ENCODE measurements at regions not wholly inside any gene's neighbourhood (a gene's known extent, or its start where the extent isn't known, plus 50 kb on each side); places are given as distances from the start of the nearest gene placed in this dataset.

DNA sequence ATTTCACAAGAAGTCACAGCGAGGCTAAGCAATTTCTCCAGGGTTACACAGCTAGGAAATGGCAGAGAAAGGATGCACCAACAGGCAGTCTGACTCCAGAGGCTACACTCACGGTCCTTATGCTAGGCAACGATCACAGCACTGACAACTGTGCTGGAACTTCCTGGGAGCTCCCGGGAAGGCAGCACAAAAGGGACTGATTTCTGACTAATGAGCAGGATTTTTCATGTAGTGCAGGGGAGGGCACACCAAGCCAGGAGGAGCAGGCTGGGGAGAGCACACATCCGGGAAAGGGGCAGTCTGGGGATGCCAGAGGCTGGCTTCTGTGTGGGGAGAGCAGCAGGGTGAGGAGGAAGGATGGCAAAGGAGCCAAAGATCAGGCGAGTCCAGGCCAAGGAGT is 486.7 kb downstream of the OMA1 start:
- no peak for TF ChIP-seq POLR2AphosphoS5 (IDR thresholded peaks at IDR 0.05)
- TF ChIP-seq, protein P1, sequence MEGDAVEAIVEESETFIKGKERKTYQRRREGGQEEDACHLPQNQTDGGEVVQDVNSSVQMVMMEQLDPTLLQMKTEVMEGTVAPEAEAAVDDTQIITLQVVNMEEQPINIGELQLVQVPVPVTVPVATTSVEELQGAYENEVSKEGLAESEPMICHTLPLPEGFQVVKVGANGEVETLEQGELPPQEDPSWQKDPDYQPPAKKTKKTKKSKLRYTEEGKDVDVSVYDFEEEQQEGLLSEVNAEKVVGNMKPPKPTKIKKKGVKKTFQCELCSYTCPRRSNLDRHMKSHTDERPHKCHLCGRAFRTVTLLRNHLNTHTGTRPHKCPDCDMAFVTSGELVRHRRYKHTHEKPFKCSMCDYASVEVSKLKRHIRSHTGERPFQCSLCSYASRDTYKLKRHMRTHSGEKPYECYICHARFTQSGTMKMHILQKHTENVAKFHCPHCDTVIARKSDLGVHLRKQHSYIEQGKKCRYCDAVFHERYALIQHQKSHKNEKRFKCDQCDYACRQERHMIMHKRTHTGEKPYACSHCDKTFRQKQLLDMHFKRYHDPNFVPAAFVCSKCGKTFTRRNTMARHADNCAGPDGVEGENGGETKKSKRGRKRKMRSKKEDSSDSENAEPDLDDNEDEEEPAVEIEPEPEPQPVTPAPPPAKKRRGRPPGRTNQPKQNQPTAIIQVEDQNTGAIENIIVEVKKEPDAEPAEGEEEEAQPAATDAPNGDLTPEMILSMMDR (IDR thresholded peaks at IDR 0.05 in 8 of 11, conservative IDR thresholded peaks at IDR 0.05 in 3 of 11) = no peak
- no peak for TF ChIP-seq POLR2A (IDR thresholded peaks at IDR 0.05)

Data from spleen (tissue), 7 donors.